Right ventricle myocardium superior (tissue), 1 donor: ENCODE measurements at regions not wholly inside any gene's neighbourhood (a gene's known extent, or its start where the extent isn't known, plus 50 kb on each side); places are given as distances from the start of the nearest gene placed in this dataset.
"Not testable (repeated sequence)": the region's sequence is repeated elsewhere in the genome, so short reads cannot be mapped to it uniquely, and the experiment has no call there.

Source experiments
- ATAC-seq: fragments of 200-7000 bp; cut with Tn5 transposase; one replicate; pipeline ENCODE4 v1.9.1; 2020; ENCODE audit warnings: mild to moderate bottlenecking; ENCODE audit not compliant: poor library complexity
- DNase-seq: peaks from one replicate; pipeline ENCODE4 v3.0.0-alpha.2; 2020
- intact Hi-C: fragments of 100-400 bp; cut with DNase I; formaldehyde crosslinking; loops from one replicate; pipeline ENCODE4 v1.11.2; 2022
- donor health status: DM: no; HTN: yes; CAD: no; lungs with severe emphysema.

DNA sequence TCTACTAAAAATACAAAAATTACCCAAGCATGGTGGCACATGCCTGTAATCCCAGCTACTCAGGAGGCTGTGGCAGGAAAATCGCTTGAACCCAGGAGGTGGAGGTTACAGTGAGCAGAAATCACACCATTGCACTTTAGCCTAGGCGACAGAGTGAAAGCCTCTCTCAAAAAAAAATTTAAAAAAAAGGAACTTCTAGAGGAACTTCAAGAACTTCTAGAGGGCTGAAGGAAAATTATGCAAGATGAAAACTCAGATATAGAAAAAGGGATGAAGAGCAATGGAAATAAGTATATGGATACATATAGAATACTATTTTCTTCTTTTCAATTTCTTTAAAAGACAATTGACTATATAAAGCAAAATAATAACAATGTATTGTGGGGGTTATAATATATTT lies 51.2 kb upstream of the PRR5 start:
- ATAC-seq (no peak), DNase-seq (no peak)
- intact Hi-C loops = no loop called here

DNA sequence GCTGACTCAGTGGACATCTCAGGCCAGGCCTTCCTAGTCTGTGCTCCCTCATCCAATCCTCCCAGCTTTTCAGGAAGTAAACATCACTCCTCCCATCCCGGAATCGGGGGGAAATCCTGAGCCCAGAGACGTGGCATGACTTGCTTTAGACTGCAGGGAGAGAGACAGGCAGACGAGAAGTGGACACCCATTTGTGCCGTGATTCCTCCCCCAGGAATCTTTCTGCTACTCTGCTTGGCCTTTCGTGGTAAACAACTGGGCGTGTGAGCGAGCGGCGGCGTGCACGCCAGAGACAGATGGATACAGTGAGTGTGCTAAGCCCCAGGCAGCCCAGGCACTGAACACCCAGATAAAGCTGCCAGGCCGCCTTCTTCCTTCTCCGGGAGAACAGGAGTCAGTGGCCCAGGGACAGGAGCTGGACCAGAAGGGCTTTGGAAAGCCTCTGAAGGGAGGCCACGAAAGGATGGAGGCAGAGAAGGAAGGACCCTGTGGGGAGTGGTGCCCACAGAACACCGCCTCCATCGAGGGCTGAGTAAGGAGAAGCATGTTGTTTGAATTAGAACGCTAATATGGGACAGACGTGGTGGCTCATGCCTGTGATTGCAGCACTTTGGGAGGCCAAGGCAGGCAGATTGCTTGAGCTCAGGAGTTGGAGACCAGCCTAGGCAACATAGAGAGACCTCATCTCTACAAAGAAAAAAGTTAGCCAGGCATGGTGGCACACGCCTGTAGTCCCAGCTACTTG lies 53.0 kb upstream of the PRR5 start:
- ATAC-seq = peak; percentile 78
- DNase-seq = peak; percentile 58
- intact Hi-C loops = no loop called here

DNA sequence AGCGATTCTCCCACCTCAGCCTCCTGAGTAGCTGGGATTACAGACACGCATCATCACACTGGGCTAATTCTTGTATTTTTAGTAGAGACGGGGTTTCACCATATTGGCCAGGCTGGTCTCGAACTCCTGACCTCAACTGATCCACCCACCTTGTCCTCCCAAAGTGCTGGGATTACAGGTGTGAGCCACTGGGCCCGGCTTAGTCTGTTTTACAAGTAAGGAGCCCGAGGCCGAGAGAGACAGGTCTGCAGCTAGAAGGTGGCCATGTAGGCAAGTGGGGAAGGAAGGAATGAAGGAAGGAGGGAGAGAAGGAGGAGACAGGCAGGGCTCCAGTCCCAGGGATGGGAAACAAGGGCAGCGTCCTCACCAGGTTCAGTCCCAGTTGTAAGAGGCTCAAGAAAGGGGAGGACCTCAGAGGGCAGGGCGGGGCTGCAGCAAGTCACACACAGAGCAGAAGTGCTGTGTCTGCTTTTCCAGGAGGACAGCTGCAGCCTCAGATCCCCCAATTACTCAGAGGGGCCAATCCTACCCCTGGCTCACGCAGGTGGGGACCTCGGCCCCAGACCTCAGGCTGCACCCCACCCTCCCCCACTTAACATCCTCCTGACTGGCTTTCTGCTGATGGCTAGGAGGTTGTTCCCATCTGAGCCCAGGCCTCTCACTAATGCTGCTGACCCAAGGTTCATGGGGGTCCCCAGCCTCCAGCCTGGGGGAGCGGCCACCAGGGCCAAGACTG lies 53.8 kb upstream of the PRR5 start:
- DNase-seq = no peak
- intact Hi-C loops = no loop called here
- ATAC-seq = peak; percentile 82

DNA sequence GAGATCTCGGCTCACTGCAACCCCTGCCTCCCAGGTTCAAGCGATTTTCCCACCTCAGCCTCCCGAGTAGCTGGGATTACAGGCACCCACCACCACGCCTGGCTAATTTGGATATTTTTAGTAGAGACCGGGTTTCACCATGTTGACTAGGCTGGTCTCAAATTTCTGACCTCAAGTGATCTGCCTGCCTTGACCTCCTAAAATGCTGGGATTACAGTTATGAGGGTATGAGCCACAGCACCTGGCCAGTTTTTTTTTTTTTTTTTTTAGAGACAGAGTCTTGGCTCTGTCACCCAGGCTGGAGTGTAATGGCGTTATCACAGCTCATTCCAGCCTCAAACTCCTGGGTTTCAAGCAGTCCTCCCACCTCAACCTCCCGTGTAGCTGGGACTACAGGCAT lies 54.9 kb upstream of the PRR5 start:
- DNase-seq (no peak), ATAC-seq (no peak)
- intact Hi-C loops = no loop called here

DNA sequence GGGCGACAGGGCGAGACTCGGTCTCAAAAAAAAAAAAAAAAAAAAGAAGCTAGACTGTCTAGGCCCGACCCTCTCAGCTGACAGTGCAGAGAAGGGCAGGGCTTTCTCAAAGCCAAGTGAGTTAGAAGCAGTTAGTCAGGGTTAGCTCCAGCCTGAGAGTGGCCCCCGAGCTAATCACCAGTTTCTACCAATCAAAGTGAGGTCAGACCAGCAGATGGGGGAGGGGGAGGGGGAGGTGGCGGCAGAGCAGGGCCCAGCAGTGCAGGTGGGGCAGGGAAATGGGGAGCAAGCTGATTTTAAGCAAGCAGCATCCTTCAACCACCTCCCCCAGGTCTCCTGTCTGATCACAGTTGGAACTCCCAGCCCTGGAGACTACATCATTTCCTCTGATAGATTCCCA lies 55.3 kb upstream of the PRR5 start:
- DNase-seq (no peak), ATAC-seq (no peak)
- intact Hi-C loops = no loop called here

DNA sequence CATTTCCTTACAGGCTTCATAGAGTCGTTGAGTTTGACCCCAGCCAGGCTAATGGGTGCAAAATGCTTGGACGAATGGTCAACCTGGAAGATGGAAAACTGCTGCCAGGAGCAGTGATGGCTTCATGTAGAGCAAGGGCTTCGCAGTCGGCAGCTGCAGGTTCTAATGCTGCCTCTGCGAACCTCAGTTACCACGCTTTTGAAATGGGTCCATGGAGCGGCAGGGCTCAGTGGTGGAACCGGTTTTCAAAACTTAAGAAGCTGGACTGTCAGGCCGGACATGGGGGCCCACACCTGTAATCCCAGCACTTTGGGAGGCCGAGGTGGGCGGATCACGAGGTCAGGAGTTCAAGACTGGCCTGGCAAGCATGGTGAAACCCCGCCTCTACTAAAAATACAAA lies 55.9 kb upstream of the PRR5 start:
- DNase-seq (no peak), ATAC-seq (no peak)
- intact Hi-C loops = no loop called here

DNA sequence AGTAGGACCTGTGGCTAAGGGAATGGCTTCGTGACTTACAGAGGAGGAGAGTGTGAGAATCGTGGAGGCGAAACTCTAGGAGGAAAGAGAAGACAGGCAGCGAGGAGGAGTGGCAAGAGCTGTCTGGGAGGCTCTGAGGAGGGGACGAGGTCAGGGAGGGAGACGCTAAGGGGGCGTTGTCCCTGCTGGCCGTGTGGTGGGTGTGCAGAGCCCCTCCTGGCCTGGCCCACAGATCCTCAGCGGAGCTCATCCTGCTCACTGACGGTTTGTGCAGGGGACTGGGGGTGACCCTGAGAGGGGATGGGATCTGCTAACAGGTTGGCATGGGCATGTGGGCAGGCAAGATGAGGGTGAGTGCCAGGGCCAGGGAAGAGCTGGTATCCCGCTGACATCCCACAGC lies 56.5 kb upstream of the PRR5 start:
- ATAC-seq (no peak), DNase-seq (no peak)
- intact Hi-C loops = no loop called here

DNA sequence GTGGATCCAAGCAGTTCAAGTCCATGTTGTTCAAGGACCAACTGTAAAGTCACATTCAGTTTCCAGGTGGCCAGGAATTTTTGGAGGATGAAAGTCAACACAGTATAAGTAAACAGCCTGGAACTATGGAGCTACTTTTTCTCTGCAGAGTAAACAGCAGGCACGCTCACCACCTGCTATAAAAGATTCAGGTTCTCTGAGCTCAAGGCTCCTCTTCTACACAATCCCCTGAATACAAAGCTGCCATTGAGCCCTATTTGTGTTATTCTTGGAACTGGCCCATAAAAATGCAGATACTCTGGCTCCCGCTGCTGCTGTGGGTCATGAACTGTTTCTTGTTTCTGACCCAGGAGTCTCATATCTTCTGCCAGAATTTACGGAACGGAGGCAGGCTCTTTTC lies 56.9 kb upstream of the PRR5 start:
- no peak for ATAC-seq
- intact Hi-C loops = no loop called here
- DNase-seq = no peak

DNA sequence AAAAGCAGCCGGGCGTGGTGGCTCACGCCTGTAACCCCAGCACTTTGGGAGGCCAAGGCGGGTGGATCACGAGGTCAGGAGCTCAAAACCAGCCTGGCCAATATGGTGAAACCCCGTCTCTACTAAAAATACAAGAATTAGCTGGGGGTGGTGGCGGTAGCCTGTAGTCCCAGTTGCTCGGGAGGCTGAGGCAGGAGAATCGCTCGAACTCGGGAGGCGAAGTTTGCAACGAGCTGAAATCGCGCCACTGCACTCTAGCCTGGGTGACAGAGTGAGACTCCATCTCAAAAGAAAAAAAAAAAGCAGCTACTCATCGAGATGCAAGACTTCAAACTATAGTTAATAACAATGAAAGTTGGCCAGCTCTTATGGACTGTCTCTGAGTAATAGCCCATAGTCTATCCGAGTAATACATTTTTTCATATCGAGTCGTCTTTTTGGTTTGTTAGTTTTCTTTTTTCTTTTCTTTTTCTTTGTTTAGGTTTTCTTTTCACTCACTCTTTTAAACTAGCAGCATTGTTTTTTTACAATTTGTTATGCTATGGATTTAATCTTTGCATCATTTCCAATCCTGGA lies 58.4 kb upstream of the PRR5 start:
- ATAC-seq, DNase-seq, intact Hi-C loops: not testable (repeated sequence)

DNA sequence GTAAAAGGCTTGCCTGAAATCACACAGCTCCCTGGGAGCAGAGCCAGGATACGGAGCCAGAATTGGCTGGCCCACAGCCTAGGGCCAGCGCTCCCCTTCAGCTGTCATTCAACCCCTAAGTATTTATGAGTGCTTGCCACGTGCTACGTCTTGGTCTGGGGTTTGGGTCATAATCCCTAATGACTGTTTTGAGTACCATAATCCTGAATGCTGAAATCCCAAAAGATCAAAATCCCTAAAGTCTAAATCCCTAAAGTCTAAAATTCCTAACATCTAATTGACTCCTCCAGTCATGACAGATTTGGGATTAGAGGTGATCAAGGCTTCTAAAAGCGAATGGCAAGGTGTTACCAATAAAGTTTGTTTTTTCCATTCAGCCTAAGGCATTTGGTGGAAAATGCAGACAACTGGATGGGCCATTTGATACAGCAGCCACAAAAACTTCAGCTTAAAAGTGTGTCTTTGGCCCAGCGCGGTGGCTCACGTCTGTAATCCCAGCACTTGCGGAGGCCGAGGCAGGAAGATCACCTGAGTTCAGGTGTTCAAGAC lies 59.8 kb upstream of the PRR5 start:
- intact Hi-C loops = no loop called here
- DNase-seq (no peak), ATAC-seq (no peak)

DNA sequence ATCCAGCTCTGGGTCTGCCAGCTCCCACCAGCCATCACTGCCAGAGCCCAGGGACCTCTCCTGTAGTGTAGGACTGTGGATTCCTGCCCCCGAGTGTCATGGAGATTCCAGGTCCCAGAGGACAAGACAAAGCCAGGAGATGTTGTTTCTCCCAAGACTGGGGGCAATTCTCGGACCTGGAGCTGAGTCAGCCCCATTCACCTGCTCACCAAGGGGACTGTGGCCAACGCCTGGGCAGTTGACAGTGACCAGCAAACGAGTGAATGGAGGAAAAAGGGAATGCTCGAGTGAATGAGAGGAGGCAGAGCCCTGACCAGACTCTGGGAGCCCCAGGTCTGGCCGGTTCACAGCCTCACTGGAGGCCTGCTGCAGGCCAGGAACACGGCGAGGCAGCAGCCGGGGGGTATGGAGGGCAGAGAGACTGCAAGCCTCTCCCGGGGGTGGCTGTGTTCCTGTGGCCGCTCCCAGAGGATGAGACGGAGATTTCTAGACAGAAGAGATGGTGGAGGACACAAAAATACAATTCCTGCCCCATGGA lies 61.3 kb upstream of the PRR5 start:
- DNase-seq (no peak), ATAC-seq (no peak)
- intact Hi-C loops = no loop called here

DNA sequence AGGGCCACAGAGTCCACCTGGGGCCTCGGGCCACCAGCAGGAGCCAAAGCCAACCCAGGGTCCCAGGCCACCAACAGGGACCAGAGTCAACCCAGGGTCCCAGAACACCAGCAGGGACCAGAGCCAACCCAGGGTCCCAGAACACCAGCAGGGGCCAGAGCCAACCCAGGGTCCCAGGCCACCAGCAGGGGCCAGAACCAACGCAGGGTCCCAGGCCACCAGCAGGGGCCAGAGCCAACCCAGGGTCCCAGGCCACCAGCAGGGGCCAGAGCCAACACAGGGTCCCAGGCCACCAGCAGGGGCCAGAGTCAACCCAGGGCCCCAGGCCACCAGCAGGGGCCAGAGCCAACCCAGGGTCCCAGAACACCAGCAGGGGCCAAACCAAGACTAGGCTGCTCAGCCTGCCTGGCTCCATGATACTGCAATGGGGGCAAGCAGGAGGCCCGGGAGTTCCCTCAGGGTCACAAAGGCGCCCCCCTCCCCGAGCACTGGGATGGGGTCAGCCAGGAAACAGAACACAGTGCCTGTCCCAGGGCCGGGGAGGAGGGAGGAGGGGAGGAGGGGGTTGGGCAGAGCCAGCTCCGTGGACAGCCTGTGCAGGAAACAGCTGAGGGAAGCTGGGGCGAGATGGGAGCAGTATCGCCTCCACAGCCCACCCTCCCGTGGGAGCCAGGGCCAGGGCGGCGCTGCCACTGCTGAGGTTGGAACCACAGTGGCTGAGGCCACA lies 62.0 kb upstream of the PRR5 start:
- intact Hi-C loops = no loop called here
- no peak for DNase-seq
- ATAC-seq = peak; percentile 35

DNA sequence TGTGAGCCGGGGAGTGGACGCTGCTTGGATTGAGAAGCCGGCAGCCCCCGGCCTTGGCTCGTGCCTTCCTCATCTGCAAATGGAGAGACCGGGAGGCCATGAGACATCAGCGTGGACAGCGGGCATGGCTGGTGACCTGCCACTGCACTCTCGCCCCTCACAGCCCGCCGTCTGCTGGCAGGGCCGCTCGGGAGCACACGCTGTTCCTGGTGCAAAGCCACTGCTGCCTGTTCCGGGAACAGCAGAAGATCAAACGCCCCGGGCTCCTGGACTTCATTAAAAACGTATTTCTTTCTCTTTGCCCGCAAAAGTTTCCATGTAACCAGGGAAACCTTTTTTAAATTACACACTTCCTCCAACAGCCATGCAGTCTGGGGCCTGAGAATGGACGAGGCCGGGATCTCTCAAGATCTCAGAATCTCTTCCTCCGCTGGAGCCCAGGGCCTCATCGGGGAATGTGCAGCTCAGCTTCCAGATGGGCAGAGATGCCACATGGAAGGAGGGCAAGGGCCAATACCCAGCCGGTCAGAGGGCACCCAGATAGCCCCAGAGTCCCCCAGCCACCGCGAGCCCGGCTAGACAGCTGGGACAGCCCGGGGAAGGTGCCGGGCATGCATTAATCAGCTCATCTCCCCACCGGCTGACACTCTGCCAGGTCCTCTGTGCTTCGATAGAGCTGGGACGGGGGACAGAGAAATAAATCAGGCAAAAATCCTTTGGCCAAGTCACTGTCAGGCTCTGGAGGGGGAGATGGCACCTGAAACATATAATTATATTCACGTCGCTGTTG lies 62.8 kb upstream of the PRR5 start:
- peak; percentile 59 for DNase-seq
- intact Hi-C loops = no loop called here
- ATAC-seq = peak; percentile 53

DNA sequence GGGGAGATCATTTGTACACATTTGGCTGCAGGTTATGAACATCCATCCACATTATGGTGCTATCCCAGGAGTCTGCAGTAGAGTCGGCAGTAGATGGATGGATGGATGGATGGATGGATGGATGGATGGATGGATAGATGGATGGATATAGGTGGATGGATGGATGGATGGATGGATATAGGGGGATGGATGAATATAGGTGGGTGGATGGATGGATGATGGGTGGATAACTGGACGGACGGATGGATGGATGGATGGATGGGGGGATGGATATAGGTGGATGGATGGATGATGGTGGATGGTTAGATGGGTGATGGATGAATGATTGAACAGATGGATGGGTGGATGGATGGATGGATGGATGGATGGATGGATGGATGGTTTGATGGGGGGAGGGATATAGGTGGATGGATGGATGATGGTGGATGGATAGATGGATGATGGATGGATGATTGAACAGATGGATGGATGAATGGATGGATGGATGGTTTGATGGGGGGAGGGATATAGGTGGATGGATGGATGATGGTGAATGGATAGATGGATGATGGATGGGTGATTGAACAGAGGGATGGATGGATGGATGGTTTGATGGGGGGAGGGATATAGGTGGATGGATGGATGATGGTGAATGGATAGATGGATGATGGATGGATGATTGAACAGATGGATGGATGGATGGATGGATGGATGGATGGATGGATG lies 65.3 kb upstream of the PRR5 start:
- DNase-seq, intact Hi-C loops, ATAC-seq: not testable (repeated sequence)

DNA sequence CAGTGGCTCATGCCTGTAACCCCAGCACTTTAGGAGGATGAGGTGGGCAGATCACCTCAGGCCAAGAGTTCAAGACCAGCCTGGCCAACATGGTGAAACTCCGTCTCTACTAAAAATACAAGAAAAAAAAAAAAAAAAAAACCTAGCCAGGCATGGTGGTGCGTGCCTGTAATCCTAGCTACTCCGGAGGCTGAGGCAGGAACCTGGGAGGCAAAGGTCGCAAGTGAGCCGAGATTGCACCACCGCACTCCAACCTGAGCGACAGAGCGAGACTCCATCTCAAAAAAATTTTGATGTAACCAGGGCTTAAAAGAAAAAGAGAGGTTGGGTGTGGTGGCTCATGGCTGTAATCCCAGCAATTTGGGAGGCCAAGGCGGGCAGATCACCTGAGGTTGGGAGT lies 66.4 kb upstream of the PRR5 start:
- ATAC-seq, intact Hi-C loops, DNase-seq: not testable (repeated sequence)

DNA sequence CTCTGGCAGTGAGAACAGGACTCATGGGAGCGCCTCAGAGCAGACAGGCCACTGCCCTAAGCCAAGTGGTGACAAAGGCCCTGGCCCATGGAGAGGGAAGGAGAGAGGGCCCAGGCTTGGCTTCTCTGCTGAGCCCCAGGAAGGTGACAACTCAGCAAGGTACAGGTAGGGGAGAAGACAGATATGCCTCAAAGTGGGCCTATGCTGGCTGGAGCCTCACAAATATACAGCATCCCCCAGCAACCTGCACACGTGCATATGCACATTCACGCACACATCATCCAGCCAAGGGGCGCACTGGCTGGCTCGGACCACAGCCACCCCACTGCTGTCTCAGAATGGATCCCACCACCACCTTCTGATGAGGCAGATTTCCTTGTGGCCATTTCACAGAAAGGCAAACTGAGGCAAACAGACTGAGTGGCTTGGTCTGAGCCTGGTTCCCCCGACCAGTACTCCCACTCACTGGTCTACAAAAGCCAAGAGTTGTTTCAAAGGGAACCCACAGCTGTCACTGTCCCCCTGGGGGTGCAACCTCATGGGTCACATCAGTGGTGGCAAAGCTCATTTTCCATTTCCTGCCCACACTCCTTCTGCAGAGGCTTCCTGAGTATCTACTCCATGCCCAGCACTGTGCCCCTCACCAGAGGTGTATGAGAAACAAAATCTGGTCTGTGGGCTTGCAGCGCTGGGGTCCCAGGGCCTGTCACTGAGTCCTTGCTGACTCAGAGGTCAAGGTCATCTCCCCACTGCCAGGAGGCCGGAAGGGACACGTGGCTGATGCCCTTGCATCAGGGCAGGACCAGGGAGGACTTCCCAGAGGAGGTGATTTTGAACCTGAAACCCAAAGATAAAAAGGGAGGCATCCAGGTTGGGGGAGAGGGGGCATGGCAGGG lies 67.3 kb upstream of the PRR5 start:
- intact Hi-C loops = no loop called here
- no peak for DNase-seq
- ATAC-seq = no peak

DNA sequence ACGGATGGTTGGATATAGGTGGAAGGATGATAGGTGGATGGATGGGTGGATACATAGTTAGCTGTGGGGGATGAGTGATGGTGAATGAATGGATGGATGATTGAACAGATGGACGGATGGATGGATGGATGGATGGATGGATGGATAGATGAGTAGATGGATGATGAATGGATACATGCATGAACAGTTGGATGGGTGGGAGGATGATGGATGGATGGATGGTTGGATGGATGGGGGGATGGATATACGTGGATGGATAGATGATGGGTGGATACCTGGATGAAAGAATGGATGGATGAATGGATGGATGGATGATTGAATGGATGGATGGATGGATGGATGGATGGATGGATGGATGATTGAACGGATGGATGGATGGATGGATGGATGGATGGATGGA lies 68.4 kb upstream of the PRR5 start:
- intact Hi-C loops = no loop called here
- ATAC-seq = no peak
- no peak for DNase-seq
